ENCODE measurements at regions not wholly inside any gene's neighbourhood (a gene's known extent, or its start where the extent isn't known, plus 50 kb on each side); places are given as distances from the start of the nearest gene placed in this dataset.

DNA sequence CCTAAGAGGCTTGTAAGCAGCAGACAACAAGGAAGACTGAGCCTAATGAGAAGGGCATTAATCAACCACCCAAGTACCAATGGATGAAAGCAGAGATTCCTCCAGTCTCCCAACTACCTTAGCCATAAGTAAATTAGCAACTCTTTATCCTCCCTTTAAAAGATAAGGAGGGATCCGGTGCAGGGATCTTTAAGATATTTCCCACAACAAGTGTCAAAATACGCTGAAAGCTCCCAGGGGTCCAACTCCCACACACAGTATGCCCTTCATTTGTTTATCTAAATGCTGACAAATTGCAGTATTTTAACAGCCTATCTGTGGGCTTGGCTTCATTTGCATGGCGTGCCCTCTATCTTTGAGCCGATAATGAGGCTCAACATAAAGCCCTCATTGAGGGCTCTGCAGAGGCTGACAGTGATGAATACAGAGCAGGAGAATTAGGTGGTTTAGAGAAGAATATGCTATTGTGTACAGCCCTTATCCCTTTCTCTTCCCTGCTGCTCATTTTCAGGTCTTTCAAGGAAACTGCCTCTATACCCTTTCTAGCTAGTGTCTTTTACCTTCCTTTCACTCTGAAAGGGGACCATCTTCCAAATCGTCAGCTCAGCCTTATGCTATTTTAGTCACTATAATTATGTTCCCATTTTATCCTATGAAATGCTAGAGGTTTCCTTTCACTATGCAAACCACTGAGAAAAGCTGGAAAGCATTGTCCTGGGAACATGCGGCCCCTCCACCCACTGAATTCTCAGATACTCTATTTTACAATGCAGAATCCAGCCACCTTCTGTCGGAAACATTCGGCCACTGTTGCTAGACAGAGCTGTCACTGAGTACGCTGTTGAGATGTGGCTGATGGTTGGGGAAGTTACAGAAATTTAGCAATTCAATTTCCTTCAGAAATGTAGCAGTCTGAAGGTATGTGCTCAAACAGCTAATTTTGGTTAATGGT lies 575.2 kb upstream of the JAG1 start:
- no peak overlapping the region for H3K27ac ChIP-seq
- no peak overlapping the region for H3K4me2 ChIP-seq
- H3K9ac ChIP-seq = no peak overlapping the region
- no peak overlapping the region for H3K4me3 ChIP-seq
- H3K4me1 ChIP-seq = peaks cover 6% of the 10 kb centered on the region; the same call in 1 of the 2 replicates
- TF ChIP-seq Cebpa-rat (IDR thresholded peaks at IDR 0.05) = no peak
- H4K20me1 ChIP-seq = no peaks in the 10 kb centered on the region
- H3K36me3 ChIP-seq = no peaks in the 10 kb centered on the region
- H3K27me3 ChIP-seq = no peaks in the 10 kb centered on the region
- no peaks in the 10 kb centered on the region for H3K9me3 ChIP-seq

DNA sequence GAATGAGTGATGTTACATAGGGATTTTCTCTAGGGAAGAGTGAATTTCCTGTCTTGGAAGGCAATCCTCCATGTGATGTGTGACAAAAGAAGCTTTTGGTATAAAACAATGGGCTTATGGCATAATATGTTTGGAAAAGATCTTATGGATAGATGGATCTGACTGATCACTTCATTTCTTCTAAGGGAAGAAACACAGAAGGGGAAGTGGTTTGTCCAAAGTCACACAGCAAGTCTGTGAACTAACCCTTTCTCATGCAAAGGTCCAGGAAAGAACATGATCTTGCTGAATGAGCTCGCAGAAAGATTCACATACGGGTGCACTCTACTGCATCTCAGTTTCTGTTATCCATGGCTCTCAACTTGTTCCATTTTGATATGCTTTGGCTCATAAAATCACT lies 575.9 kb upstream of the JAG1 start:
- Histone ChIP-seq H3K9me3 (no peaks in the 10 kb centered on the region), H3K4me1 (peaks cover 6% of the 10 kb centered on the region; the same call in 1 of the 2 replicates), H3K27ac (no peak overlapping the region), H4K20me1 (no peaks in the 10 kb centered on the region), H3K27me3 (no peaks in the 10 kb centered on the region), H3K4me3 (no peak overlapping the region), H3K9ac (no peak overlapping the region), H3K4me2 (no peak overlapping the region), H3K36me3 (no peaks in the 10 kb centered on the region)
- no peak for TF ChIP-seq Cebpa-rat (IDR thresholded peaks at IDR 0.05)

DNA sequence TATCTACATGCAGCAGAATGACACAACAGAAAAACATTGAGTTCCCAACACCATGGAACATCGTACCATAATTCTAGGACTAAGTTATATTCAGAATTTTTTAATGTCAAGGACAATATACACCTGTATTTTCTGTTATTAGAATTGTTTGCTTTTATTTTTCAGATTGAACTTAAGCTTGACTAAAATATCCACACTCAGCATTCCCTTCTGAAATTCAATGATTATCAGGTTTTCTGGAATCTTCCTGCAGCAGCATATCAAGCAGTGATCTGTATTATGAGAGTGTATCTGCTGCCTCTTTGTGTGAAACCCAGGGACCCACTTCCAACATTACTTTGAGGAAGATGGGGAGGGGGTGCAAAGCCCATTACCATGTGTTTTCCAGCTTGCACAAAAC lies 578.6 kb upstream of the JAG1 start:
- Histone ChIP-seq H3K4me2 (no peak overlapping the region), H3K36me3 (no peaks in the 10 kb centered on the region), H3K27ac (no peak overlapping the region), H3K9me3 (no peaks in the 10 kb centered on the region), H3K4me3 (no peak overlapping the region), H3K4me1 (no peaks in the 10 kb centered on the region), H3K9ac (no peak overlapping the region), H4K20me1 (no peaks in the 10 kb centered on the region), H3K27me3 (no peaks in the 10 kb centered on the region)
- no peak for TF ChIP-seq Cebpa-rat (IDR thresholded peaks at IDR 0.05)

DNA sequence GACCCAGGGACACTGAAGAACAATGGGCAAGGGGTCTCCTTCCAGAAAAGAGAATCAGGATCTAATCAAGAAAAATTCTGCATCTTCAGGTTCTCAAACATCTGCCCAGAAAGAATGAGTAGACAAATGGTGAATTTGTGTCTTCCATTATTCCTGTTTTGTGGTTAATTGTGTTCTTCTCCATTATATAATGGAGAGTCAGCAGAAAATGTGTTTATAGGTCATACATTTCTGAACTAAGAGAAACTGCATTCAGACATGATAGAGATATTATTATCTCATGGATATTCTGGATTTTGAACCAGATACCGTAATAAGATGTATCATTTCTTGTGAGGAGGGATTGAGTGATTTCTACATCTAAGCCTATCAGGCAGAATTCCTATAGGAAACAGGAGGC lies 581.7 kb upstream of the JAG1 start:
- H3K4me2 ChIP-seq = no peak overlapping the region
- no peaks in the 10 kb centered on the region for H4K20me1 ChIP-seq
- no peaks in the 10 kb centered on the region for H3K9me3 ChIP-seq
- H3K4me3 ChIP-seq = no peak overlapping the region
- H3K27ac ChIP-seq = no peak overlapping the region
- H3K36me3 ChIP-seq = no peaks in the 10 kb centered on the region
- no peak overlapping the region for H3K9ac ChIP-seq
- no peaks in the 10 kb centered on the region for H3K27me3 ChIP-seq
- no peaks in the 10 kb centered on the region for H3K4me1 ChIP-seq
- no peak for TF ChIP-seq Cebpa-rat (IDR thresholded peaks at IDR 0.05)

DNA sequence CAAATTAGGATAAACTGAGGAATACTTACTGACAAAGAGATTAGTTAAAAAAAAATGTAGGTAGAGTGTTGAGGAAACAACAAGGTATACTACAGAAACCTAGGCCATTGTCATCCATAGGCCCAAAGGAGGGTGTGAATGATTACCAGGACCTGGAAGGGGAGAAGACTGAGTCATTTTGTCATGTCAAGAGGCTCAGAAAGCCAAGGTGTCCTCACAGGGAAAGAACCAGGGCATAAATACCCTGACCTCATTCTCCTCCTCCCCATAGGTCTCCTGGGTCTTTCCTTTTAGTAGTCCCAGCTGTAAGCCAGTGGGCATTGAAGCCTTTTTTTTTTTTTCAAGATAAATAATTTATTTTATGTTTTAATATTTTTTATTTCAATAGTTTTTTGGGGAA lies 582.1 kb upstream of the JAG1 start:
- no peak overlapping the region for H3K9ac ChIP-seq
- H3K9me3 ChIP-seq = no peaks in the 10 kb centered on the region
- H3K27ac ChIP-seq = no peak overlapping the region
- H3K36me3 ChIP-seq = no peaks in the 10 kb centered on the region
- H3K4me3 ChIP-seq = no peak overlapping the region
- TF ChIP-seq Cebpa-rat (IDR thresholded peaks at IDR 0.05) = no peak
- no peak overlapping the region for H3K4me2 ChIP-seq
- H4K20me1 ChIP-seq = no peaks in the 10 kb centered on the region
- no peaks in the 10 kb centered on the region for H3K4me1 ChIP-seq
- H3K27me3 ChIP-seq = no peaks in the 10 kb centered on the region

DNA sequence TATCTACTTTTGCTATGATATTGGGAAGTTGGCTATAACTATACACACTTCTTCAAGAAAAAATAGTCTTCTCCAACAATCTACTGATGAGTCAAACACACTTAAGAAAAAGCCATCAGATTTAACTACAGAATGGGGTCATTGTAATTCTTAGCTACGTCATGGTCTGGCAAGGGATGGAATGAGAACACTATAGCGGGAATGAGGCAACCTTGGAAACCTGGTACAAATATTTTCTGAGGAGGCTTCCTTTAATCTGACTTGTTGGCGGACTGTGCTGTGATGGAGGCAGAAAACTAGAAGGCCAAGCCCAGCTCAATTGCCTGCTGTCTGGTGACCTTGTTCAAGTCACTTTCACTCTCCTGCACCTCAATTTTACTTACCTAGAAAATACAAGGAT lies 586.8 kb upstream of the JAG1 start:
- Histone ChIP-seq H3K27me3 (no peaks in the 10 kb centered on the region), H3K4me1 (0 out of 2 replicates have a peak, but pooled peaks cover 4% of the 10 kb centered on the region), H3K4me2 (no peak overlapping the region), H3K4me3 (no peak overlapping the region), H3K27ac (no peak overlapping the region), H3K36me3 (no peaks in the 10 kb centered on the region), H3K9me3 (no peaks in the 10 kb centered on the region), H4K20me1 (no peaks in the 10 kb centered on the region), H3K9ac (no peak overlapping the region)
- TF ChIP-seq Cebpa-rat (IDR thresholded peaks at IDR 0.05) = no peak

DNA sequence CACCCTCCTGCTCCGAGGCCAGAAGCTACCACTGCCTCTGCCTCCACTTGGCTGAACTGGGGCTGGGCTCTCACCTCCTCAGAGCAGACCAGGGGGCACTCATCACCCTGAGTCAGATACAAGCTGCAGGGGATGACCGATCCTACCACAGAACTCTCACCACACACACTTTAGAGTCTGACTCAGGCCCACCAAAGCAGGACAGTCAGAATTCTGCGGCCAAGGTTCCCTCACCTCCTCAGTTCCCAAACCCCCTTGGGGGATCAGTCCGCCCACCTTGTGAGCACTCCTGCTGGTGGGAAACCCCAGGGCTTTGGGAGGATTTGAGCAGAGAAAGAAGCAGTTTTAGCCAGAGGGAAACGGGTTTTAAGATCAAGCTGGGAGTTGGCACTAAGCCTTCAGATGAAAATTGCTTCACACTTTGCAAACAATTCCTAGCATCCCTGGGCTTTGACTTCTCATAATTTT lies 587.8 kb upstream of the JAG1 start:
- H3K4me1 ChIP-seq = 0 out of 2 replicates have a peak, but pooled peaks cover 4% of the 10 kb centered on the region
- no peak overlapping the region for H3K4me3 ChIP-seq
- no peaks in the 10 kb centered on the region for H3K27me3 ChIP-seq
- no peaks in the 10 kb centered on the region for H3K36me3 ChIP-seq
- no peaks in the 10 kb centered on the region for H3K9me3 ChIP-seq
- no peak overlapping the region for H3K9ac ChIP-seq
- no peak overlapping the region for H3K27ac ChIP-seq
- H3K4me2 ChIP-seq = no peak overlapping the region
- H4K20me1 ChIP-seq = no peaks in the 10 kb centered on the region
- TF ChIP-seq Cebpa-rat (IDR thresholded peaks at IDR 0.05) = no peak

DNA sequence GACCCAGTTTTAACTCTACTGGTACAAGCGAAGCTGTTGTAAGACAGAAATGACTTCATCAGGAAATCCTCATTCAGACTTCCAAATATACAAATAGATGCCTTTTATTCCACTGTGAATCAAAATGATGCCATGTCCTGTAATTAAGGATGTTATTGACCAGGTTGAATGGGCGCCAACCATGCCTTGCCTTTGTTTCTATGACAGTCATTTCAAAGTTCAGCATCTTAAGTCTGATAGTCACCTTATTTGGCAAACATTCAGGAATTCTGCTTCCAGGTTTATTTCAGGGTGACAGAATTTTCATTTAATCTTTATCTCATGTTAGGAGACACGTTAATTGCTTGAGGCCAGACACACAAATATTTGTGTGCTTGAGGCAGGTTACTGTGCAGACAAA lies 592.8 kb upstream of the JAG1 start:
- TF ChIP-seq Cebpa-rat (IDR thresholded peaks at IDR 0.05) = no peak
- no peak overlapping the region for H3K9ac ChIP-seq
- H3K9me3 ChIP-seq = no peaks in the 10 kb centered on the region
- H3K36me3 ChIP-seq = no peaks in the 10 kb centered on the region
- H4K20me1 ChIP-seq = no peaks in the 10 kb centered on the region
- H3K4me3 ChIP-seq = no peak overlapping the region
- H3K4me1 ChIP-seq = peaks cover 10% of the 10 kb centered on the region; the same call in 1 of the 2 replicates
- no peak overlapping the region for H3K4me2 ChIP-seq
- H3K27me3 ChIP-seq = no peaks in the 10 kb centered on the region
- H3K27ac ChIP-seq = no peak overlapping the region

DNA sequence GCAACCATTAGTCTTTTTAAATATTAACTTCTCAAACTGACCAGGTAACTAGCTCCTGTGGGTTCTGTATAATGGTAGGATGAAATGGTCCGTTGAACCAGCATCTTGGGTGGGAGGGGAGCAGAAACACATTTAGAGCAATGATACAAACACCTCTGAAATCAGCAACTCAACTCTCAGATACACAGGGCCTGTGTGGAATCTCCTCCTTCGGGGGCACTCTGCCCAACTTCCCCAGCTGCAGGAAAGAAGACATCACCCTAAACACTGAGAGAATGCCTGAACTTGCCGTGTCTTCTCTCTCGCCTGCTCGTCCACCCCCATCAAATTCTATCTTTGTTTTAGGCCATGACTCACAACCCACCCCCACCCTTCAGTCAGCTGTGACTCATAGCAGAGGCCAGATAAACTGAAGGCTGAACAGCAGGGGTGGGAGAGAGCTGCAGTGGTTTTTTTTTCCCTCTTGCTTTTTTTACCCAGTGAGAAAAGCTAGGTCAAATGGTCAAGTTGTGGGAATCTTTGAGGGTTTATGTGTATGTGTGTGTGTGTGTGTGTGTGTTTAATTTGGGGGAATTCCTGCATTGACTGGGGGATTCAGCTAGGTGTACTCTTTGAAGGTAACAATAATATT lies 593.4 kb upstream of the JAG1 start:
- no peaks in the 10 kb centered on the region for H3K36me3 ChIP-seq
- H3K4me1 ChIP-seq = peaks cover 5% of the 10 kb centered on the region; the same call in 1 of the 2 replicates
- no peak for TF ChIP-seq Cebpa-rat (IDR thresholded peaks at IDR 0.05)
- H3K9me3 ChIP-seq = no peaks in the 10 kb centered on the region
- H3K27ac ChIP-seq = no peak overlapping the region
- no peak overlapping the region for H3K9ac ChIP-seq
- H3K27me3 ChIP-seq = no peaks in the 10 kb centered on the region
- no peak overlapping the region for H3K4me3 ChIP-seq
- no peak overlapping the region for H3K4me2 ChIP-seq
- H4K20me1 ChIP-seq = no peaks in the 10 kb centered on the region

DNA sequence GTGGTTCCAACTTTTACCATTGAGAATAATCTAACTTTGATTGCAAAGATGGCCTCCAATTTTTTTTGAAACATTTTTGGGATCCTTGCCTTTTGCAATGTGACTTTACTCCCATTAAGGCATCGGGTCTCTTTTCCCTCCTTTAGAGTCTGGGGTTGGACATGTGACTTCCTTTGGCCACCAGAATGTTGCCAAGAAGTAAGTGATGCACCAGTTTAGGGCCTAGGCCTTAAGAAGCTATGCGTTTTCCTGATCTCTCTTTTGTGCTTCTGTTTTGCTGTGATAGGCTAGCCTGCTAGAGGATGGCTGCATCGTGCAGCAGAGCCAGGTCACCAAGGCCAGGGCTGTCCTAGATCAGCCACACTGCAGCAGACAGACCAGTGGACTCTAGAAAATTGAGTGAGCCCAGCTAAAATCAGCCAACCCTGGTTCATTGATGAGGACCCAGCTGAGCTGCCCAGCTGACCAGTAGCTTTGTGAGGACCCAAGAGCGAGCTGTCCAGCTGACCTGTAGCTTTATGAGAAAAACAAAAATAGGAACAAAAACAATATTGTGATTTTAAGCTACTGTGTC lies 594.0 kb upstream of the JAG1 start:
- Histone ChIP-seq H3K9me3 (no peaks in the 10 kb centered on the region), H3K27me3 (no peaks in the 10 kb centered on the region), H3K4me1 (peaks cover 5% of the 10 kb centered on the region; the same call in 1 of the 2 replicates), H3K27ac (no peak overlapping the region), H3K4me2 (no peak overlapping the region), H3K36me3 (no peaks in the 10 kb centered on the region), H3K4me3 (no peak overlapping the region), H3K9ac (no peak overlapping the region), H4K20me1 (no peaks in the 10 kb centered on the region)
- TF ChIP-seq Cebpa-rat (IDR thresholded peaks at IDR 0.05) = no peak
